ENCODE measurements at regions not wholly inside any gene's neighbourhood (a gene's known extent, or its start where the extent isn't known, plus 50 kb on each side); places are given as distances from the start of the nearest gene placed in this dataset.
"Not testable (repeated sequence)": the region's sequence is repeated elsewhere in the genome, so short reads cannot be mapped to it uniquely, and the experiment has no call there.

DNA sequence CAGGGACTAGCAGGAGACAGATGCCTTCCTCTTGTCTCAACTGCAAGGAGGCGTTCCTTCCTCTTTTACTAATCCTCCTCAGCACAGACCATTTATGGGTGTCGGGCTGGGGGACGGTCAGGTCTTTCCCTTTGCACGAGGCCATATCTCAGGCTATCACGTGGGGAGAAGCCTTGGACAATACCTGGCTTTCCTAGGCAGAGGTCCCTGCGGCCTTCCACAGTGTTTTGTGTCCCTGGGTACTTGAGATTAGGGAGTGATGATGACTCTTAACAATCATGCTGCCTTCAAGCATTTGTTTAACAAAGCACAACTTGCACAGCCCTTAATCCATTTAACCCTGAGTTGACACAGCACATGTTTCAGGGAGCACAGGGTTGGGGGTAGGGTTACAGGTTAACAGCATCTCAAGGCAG lies 1238.6 kb downstream of the OLFM4 start:
- DNase-seq (ENCODE audit: low spot score) = not testable (repeated sequence)

DNA sequence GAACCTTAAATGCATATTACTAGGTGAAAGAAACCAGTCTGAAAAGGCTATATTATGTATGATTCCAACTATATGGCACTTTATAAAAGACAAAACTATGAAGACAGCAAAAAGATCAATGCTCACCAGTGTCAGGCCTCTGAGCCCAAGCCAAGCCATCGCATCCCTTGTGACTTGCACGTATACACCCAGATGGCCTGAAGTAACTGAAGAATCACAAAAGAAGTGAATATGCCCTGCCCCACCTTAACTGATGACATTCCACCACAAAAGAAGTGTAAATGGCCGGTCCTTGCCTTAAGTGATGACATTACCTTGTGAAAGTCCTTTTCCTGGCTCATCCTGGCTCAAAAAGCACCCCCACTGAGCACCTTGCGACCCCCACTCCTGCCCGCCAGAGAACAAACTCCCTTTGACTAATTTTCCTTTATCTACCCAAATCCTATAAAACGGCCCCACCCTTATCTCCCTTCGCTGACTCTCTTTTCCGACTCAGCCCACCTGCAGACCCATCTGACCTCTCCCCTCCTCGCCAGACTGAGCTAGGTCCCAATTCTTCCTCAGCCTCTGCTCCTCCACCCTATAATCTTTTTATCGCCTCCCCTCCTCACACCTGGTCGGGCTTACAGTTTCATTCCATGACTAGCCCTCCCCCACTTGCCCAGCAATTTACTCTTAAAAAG lies 1239.5 kb downstream of the OLFM4 start:
- not testable (repeated sequence) for DNase-seq (ENCODE audit: low spot score)

- no peak for DNase-seq (ENCODE audit: low spot score)
Observed at GRCh38 chr13:54287062-54287764, 1258.6 kb downstream of the OLFM4 start.

DNA sequence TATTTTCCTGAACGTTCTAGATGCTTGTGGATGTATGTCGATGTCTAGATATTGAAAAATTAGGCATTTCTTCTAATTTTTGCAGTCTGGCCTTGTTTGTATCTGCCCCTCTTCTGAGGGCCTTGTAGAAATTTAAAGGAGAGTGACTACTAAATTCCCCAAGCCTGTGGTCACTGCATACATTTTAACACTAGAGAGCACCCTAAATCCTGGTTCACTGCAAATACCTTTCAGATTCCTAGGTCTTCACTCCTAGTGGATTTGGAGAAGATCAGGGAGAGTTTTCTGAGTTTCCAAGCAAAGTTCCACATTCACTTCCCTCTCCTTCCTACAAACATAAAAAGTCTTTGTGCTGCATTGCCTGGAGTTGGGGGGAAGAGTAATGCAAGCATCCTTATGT lies 1272.5 kb downstream of the OLFM4 start:
- DNase-seq (ENCODE audit: low spot score) = no peak

DNA sequence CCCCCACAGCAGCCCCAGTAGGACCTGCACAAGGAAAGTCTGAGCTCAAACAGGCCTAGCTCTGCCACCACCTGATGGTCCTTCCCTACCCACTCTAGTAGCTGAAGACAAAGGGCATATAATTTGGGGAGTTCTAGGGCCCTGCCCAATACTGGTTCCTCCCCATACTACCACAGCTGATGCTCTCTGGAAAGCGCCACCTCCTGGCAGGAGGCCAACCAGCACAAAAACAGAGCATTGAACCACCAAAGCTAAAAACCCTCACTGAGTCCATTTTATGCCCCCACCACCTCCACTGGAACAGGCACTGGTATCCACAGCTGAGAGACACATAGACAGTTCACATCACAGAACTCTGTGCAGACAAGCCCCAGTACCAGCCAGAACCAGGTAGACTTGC lies 1276.8 kb downstream of the OLFM4 start:
- no peak for DNase-seq (ENCODE audit: low spot score)

- no peak for DNase-seq (ENCODE audit: low spot score)
Observed at GRCh38 chr13:54312885-54313284, 1284.3 kb downstream of the OLFM4 start.

- DNase-seq (ENCODE audit: low spot score) = no peak
Observed at GRCh38 chr13:54317722-54318121, 1289.1 kb downstream of the OLFM4 start.

GRCh38 chr13:54337540-54337939 lies 1308.9 kb downstream of the OLFM4 start:
- no peak for DNase-seq (ENCODE audit: low spot score)

DNA sequence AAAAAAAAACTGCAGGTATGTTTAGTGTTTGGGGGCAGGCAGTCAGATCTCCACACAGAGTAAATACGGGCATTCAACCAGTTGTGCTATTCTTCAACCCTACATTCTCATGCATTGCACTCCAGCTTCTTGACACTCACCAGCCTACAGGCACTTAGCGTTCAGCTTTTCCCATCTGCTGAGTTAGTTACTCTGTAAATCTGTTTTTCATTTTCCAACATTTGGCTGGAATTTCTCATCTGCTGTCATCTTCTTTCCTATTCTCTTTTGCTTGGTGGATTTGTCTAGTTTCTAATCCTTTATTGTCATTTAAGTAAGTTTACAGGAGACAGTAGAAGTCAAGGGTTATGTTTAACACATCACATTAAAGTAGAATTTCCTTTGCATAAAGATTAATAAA lies 1318.9 kb downstream of the OLFM4 start:
- DNase-seq (ENCODE audit: low spot score) = no peak

DNA sequence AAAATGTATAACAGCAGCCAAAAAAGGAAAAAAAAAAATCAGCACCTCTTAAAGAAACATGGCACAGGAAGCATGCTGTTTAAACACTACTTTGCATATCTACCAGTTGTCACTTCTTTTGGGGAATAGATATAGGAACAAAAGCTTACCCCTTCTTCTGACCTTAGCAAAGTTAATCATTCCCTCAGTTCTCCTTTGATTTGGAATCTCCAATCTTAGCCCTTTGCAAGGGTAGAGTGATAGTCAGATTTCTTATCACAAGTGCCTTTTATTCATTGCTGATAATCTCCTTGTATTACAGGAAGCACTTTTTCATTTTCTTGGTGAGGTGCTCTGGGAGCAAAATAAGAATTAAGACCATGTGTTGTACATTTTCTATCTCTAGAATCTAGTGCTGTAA lies 1327.6 kb downstream of the OLFM4 start:
- DNase-seq (ENCODE audit: low spot score) = no peak

- DNase-seq (ENCODE audit: low spot score) = no peak
Observed at GRCh38 chr13:54356849-54357248, 1328.2 kb downstream of the OLFM4 start.

DNA sequence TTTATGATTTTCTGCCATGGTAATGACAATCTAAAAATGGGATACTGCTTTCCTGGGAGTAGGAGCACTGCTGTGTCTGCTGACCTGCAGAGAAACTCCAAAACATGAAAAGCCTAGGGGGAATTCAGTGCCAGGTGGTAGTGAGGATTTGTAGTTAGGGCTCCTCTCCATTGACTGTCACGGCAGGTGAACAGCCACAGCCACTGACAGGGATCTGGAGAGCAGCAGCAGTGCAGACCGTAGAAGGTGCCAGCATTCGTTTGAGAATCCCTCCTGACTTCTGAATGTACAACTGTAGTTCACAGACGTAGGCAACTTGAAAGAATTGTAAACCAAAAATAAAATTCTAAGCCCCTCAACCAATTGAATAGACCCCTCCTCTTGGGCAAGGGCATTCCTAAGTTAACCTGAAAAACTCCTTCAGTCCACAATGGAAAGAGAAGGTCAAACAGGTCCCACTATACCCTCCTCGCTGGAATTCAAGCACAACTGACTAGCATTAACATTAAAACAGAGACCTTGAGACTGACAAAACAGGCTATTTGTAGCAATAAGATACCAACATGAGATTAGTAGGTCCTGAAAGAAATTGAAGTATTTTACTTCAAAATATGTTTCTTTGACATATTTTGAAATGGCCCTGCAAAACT lies 1328.8 kb downstream of the OLFM4 start:
- no peak for DNase-seq (ENCODE audit: low spot score)

DNA sequence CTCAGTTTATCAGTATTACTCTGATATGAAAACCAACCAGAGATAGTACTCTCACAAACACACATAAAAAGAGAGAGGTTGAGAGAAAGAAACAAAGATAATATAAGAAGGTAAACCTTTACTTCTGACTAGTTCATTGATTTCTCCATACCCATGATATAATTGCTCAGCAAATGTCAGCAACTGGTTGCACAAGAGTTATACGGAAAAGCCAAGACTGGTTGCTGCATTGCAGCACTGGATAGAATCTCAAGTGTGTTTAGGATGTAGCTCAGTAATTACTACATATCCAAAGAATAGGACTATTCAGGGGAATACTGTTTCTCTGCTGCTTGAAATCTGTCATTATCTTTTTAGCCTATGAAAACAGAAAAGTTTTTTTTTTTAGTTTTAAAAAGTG lies 1332.8 kb downstream of the OLFM4 start:
- DNase-seq (ENCODE audit: low spot score) = no peak

- DNase-seq (ENCODE audit: low spot score) = no peak
Observed at GRCh38 chr13:54366728-54367127, 1338.1 kb downstream of the OLFM4 start.

GRCh38 chr13:54367639-54368271 lies 1339.1 kb downstream of the OLFM4 start:
- no peak for DNase-seq (ENCODE audit: low spot score)

GRCh38 chr13:54368387-54368786 lies 1339.8 kb downstream of the OLFM4 start:
- DNase-seq (ENCODE audit: low spot score) = no peak

DNA sequence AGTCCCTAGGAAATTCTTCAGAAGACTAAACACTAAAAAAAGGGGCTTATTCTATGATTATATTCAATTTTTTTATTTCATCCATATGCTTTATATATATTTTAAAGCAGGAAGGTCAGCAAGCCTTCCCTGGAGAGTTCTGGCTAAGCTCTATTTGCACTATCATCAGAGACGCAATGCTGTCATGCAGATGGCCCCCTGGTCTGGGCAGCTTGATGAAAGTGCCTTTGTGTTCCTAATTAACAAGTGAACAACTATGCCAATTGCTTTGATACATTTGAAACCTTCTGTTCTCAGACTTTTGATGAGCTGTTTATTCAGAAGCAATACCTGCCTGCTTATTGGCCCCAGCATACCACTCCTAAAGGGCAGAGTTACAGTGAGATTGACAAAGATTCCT lies 1344.6 kb downstream of the OLFM4 start:
- no peak for DNase-seq (ENCODE audit: low spot score)

- no peak for DNase-seq (ENCODE audit: low spot score)
Observed at GRCh38 chr13:54379461-54379860, 1350.8 kb downstream of the OLFM4 start.

- DNase-seq (ENCODE audit: low spot score) = no peak
Observed at GRCh38 chr13:54383604-54384003, 1355.0 kb downstream of the OLFM4 start.

- DNase-seq (ENCODE audit: low spot score) = no peak
Observed at GRCh38 chr13:54387625-54388024, 1359.0 kb downstream of the OLFM4 start.

GRCh38 chr13:54390841-54391240 lies 1362.2 kb downstream of the OLFM4 start:
- no peak for DNase-seq (ENCODE audit: low spot score)

GRCh38 chr13:54394085-54394700 lies 1365.6 kb downstream of the OLFM4 start:
- DNase-seq (ENCODE audit: low spot score) = no peak
